Activated CD8-positive, alpha-beta memory T cell treated with anti-CD3 and anti-CD28 coated beads, Interleukin-2, amount 50 U/mL, for 1 hour (primary cell): ENCODE measurements at regions not wholly inside any gene's neighbourhood (a gene's known extent, or its start where the extent isn't known, plus 50 kb on each side); places are given as distances from the start of the nearest gene placed in this dataset.
"Not testable (repeated sequence)": the region's sequence is repeated elsewhere in the genome, so short reads cannot be mapped to it uniquely, and the experiment has no call there.

ENCODE experiments used
- DNase-seq: peaks from one replicate; pipeline ENCODE4 v3.0.0-alpha.2; 2020; ENCODE audit errors: extremely low read depth

DNA sequence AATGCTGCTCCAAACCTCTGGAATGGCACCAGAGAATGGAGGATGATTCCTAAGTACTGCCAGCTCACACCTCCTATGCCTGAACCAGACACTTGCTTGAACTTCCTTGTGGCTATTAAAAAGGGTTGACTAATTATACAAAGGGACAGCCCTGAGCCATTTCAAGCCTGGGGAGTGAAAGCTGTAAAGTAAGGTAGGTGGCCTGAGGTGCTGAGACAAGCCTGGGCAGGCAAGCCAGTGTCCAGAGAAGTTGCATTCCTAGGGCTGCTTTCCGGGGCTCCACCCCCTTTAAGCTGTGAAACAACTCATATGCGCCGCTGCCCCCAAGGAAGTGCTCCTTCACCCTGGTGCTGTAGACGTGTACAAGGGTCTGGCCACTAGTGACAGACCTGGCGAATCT is 79.9 kb upstream of the SLC1A3 start:
- no peak for DNase-seq

DNA sequence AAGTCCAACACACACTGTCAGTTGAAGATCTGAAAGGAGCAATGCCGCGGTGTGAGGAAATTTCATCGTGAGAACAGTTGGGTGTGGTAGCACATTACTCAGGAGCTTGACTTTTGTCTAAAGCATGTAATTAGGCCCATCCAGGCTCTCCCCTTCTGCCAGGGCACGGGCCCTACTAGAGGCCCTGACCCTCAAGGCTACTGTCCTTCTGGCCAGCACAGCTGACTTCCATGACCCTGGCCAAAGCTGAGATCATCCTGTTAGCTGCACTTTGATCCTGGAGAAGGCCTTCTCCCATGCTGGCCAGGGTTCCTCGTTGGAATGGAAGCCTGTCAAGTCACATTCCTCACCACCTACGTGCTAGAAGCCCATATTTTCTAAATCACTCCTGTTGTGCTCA is 77.8 kb upstream of the SLC1A3 start:
- no peak for DNase-seq

DNA sequence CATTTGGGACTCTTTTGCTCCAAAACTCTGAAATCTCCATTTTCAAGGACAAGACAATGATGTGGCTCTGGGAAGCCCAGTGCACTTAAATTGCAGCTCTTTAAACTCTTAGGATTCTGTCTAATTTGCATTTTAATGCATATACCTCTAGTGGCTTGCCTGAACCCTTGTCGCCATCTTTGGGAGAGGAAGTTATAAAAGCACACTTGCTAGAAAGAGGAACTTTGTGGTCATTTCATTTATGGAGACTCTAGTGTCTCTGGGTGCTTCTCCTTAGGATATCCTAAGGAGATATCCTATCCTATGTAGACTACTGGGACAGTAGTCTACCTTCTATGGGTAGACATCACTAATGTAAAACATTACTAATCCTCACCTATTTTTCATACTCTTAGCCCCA is 77.3 kb upstream of the SLC1A3 start:
- no peak for DNase-seq

DNA sequence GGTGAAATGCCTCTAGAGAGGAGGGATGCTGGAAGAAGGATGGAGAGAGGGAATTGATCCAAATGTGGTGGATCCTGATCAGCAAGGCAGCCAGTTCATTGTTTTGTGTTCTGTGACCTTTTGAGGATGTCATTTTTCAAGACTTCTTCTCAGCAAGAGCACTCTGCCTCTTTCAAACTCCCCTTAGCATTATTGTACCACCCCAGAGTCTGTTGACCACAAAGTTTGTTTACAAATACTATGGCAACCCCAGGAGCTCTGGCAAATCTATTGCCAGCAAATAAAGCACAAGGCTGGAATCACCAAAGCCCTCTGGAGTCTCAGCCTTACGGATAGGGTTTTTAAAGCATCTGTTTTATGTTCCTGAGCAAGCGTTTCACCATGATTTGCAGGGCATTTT is 76.2 kb upstream of the SLC1A3 start:
- DNase-seq, result no peak

DNA sequence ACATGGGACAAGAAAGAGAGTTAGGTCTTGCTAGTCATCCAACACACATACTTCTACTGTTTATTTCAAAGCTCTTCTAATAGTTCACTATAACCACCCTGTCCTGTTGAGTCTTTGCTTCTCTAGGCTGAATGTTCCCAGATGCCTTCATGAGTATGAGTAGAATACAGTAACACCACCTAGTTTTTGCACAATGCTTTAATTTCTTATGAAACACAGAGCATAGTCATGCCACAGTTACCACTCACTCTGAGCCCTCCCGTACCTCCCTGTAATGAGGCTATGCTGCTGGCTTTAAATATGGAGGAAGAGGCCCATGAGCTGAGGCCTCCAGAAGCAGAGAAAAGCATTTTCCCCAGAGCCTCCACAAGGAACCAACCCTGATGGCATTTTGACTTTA is 75.0 kb upstream of the SLC1A3 start:
- DNase-seq, result no peak

DNA sequence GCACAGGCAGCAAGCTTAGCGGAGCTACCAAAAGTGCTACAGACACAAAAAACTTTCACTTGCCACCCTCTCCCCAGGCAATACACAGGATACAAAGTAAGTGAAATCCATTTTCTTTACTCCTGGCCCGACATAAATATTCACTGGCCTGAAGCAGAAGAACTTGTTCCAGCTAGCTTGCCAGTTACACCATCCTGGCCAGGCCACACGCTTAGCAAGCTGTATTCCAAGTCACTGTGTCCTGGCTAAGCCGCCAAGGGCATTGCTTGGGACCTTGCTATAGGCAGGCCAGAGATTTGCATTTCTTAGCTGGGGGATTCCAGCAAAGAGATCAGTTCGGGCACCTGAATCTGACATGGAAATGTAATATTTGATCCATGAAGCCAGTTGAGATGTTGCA is 71.0 kb upstream of the SLC1A3 start:
- DNase-seq, result no peak

DNA sequence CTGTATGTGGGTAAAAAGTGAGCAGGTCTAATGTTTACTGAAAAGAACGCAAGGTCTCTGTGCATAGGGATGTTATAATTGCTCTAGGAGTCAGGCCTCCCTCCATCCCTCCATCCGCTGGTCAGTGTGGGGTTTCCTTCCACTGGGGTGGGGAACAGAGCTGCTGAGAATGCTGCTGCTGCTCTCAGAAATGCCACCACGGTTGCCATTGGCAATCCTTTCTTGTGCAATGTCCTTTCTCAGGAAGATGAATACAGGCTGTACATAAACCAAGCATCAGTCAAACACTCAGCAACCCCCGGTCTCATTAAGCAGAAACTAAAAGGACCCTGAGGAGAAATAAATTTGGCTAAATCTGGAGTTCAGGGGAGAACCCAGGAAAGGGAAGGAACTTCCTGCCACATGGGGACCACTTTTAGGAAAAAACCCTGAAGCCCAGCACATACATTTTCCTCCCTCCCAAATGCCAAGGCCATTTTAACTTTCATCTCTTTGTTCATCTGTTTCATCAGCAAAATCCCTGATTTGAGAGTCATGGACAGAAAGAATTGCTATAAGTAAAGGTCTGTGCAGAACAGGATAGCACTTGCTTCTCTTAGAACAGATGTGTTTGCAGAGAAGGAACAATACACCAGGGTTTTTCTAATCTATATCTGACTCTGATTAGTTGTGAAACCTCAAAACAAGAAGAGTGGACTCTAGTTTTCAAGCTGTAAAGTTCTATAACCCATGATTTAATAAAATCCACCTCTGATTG is 70.4 kb upstream of the SLC1A3 start:
- no peak for DNase-seq

DNA sequence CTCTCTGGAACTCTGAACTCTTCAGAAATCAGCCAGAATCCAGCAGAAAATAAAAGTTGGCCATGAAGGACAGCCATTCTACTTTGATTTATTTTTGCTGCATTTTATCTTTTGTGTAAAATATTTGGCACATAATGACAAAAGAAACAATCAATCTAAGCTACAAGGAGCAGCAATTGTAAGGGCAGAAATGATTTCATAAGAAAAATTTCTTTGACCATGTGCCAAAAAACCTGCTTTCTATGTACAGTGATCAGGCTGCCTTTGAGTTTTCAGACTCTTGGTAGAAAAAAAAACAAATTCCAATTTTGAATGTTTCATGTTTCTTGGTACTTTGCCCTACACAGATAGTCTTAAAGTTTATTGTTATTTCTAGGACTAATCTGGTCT is 69.8 kb upstream of the SLC1A3 start:
- no peak for DNase-seq

DNA sequence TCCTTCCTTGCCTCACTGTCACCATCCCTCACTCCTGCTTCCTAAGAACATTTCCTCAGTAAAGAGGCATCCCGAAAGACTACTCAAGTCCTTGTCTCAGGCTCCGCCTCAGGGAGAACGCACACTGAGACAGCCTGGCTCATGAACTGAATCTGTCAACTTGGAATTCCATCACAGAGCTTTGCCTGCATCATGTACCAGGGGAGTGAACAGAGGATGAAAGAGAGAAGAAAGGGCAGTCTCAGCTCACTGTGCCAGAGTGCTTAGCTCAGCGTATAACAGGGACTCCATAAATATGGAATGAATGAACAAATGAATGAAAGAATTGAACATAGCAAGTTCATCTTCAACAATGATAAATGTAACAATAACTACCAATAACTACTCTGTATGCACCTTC is 68.7 kb upstream of the SLC1A3 start:
- no peak for DNase-seq

DNA sequence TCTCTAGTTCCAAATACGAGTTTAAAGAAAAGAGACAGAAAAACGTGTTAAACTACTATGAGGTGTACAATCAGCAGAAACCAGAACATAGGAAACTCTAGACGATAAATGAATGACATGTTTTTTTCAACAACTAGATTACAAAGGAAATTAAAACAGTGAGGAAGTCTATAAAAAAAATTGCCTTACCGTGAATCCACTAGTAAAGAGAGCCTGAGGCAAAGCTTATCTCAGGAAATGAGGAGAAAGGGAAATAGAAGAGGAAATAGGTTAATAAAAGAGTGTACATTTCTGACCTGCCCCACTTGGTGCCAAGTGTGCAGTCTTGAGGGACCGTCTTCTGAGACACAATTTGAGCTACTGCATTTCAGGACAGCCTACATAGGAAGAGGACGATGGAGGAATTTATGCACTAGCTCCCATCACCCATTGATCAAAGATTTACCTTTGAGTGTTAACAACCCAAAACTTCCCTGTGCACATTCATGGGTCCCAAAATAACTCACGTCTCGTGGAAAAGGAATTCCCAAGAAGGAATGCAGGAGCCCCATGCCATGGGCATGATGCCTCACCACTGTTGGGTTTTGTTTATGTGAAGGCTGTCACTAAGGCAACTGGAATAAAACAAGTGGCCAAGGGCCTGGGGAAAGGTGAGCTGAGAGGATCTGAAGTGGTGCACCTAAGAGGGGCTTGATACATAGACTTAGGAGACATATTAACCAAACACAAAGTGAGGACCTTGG is 53.6 kb upstream of the SLC1A3 start:
- no peak for DNase-seq

DNA sequence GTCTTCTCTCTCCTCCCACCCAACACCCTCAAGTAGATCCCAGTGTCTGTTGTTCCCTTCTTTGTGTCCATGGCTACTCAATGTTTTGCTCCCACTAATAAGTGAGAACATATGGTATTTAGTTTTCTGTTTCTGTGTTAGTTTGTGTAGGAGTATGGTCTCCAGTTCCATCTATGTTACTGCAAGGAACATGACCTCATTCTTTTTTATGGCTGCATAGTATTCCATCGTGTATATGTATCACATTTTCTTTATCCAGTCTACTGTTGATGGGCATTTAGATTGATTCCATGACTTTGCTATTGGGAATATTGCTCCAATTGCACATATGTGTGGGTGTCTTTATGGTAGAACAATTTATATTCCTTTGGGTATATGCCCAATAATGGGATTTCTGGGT is 51.4 kb upstream of the SLC1A3 start:
- DNase-seq, result not testable (repeated sequence)
